Stimulated activated CD8-positive, alpha-beta memory T cell treated with anti-CD3 and anti-CD28 coated beads, Interleukin-7, amount 100 ng/mL, for 4 hours (primary cell): ENCODE measurements at regions not wholly inside any gene's neighbourhood (a gene's known extent, or its start where the extent isn't known, plus 50 kb on each side); places are given as distances from the start of the nearest gene placed in this dataset.
"Not testable (repeated sequence)": the region's sequence is repeated elsewhere in the genome, so short reads cannot be mapped to it uniquely, and the experiment has no call there.

Experiments used
- DNase-seq, 2 donors: peaks; one replicate each; pipeline ENCODE4 v3.0.0-alpha.2; 2020; ENCODE audit warnings: low read depth in 2 of 2

DNA sequence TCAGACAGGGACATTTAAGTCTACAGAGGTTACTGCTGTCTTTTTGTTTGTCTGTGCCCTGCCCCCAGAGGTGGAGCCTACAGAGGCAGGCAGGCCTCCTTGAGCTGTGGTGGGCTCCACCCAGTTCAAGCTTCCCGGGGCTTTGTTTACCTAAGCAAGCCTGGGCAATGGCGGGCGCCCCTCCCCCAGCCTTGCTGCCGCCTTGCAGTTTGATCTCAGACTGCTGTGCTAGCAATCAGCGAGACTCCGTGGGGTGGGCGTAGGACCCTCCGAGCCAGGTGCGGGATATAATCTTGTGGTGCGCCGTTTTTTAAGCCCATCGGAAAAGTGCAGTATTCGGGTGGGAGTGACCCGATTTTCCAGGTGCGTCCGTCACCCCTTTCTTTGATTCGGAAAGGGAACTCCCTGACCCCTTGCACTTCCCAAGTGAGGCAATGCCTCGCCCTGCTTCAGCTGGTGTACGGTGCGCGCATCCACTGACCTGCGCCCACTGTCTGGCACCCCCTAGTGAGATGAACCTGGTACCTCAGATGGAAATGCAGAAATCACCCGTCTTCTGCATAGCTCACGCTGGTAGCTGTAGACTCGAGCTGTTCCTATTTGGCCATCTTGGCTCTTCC, 134.1 kb upstream of the KITLG start:
- DNase-seq: not testable (repeated sequence)

DNA sequence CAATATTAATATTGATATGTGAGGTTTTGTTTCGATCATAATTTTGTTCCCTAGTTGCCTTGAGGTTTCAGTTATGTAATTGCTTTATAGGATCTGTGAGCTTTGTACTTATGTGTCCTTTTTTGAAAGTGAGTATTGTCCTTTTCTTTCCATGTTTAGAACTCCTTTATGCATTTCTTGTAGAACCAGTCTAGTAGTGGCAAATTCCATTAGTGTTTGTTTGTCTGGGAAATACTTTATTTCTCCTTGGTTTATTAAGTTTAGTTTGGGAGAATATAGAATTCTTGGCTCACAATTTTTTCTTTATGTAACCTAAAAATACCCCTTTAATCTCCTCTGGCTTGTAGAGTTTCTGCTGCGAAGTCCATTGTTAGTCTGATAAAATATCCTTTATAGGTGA, 127.5 kb upstream of the KITLG start:
- DNase-seq: no peak

DNA sequence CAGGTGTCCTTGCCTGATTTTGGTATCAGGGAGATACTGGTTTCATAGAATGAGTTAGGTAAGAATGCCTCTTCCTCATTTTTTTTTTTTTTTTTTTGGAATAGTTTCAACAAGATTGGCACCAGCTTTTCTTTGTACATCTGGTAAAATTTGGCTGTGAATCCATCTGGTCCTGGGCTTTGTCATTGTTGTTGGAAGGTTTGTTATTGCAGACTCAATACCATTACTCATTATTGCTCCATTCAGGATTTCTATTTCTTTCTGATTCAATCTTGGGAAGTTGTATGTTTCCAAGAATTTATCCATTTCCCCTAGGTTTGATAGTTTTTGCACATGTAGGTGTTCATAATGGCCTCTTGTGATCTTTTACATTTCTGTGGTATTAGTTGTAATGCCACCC, 126.0 kb upstream of the KITLG start:
- no peak for DNase-seq

DNA sequence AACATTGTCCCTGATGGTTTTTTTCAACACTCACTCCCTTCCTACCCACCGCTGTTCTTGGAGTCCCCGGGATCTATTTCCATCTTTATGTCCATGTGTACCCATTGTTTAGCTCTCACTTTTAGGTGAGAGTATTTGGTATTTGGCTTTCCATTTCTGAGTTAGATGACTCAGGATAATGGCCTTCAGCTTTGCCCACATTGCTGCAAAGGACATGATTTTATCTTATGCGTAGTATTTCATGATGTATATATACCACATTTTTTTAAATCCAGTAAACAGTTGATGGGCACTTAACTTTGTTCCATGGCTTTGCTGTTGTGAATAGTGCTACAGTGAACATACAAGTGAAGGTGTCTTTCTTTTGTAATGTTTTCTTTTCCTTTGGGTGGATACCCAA, 123.5 kb upstream of the KITLG start:
- DNase-seq: no peak

DNA sequence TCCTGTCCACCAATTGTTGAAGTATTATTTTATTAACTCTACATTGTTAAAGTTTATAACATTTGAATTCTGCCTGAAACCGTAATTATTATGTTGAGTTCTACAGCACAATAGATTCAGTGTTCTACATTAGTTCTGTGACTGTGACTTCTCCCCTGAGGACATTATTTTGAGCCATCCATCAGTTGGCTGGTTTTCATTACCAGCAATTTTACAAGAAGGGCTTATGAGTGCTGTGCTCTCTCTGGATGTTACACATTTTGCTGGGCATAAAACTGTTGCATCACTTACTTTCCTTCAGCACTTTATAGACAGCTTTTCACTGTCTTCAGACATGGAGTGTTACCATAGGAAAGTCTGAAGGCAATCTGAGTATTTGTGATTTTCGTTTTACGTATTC, 118.2 kb upstream of the KITLG start:
- no peak for DNase-seq

DNA sequence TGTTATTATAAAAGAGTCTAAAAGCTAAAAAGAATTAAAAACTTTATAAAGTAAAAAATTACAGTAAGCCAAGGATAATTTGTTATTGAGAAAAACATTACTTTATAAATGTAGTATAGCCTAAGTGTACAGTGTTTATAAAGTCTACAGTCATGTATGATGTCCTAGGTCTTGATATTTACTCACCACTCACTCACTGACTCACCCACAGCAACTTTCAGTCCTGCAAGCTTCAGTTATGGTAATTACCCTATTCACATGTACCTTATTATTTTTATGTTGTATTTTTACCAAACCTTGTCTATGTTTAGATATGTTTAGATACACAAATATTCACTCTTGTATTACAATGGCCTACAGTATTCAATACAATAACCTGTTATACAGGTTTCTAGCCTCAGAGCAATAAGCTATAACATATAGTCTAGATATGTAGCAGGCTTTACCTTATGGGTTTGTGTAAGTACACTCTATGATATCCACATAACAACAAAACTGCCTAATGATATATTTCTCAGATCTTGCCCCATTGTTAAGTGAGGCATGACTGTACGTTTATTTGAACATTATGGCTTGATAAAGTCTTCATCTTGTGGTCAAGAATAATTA, 113.7 kb upstream of the KITLG start:
- no peak for DNase-seq

DNA sequence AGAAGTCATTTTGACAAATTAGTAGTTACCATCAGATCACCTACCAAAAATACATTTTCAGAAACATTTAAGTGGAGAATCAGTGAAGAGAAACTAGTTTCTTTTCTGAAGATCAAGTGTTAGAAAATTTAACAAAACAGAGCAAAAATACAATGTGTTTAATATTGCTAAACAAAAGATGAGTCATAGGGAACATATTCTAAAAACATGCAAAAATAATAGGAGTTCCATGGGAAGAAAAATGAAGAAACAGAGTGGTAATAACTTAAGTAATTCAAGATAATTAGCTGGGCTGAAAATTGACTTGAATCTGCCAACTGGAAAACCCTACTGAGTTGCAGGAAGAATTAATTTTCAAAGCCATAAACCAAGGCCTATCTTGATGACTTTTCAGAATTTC, 111.5 kb upstream of the KITLG start:
- no peak for DNase-seq

DNA sequence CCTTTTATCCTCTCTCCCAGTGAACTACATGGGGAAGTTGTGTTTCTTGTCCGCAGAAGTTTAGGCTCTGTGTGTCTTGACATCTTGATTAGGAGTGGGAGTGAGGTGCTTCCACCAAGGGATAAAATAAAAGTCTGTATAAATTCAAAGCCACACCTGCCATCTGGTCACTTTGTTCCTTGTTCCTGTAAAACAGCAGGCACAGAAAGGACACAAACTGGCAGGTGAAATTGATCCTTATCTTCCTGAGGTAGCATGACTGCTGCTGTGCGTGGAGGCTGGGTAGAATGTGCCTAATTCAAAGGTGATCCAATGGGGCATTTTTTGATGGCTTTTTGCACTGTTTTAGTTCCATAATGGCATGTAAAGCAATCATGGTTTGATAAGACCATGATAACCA, 104.3 kb upstream of the KITLG start:
- DNase-seq: no peak

DNA sequence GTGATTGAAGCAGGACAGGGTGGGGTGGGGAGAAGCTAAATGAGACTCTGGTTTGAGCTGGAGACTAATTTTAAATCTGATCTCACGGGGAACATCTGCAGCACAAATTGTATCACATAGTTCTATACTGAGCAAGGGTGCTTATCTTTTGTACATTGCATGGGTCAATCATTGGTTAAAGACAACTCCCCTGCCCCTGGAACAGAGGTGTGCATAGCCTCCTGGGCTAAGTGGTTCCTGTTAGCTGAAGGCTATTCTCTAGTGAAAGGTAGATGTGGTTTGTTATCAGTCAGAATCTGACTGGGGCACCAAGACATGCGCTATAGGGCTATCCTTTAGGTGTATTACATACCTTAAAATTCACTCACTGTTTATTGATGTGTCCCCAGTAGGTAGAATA, 103.9 kb upstream of the KITLG start:
- DNase-seq: no peak

DNA sequence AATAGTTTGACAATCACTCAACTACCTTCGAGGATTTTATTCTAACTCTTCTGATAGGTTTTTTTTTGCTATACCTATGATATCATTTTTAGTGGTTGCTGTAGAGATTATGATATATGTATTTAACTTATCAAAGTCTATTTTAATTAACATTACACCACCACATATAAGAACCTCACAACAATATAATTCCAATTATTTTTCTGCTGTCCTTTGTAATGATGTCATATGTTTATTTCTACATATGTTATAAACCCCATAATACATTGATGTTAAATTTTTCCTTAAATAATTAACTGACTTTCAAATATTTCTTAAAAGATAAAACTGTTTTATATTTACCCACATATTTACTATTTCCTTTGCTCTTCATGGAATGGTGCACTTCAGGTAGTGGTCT, 103.4 kb upstream of the KITLG start:
- no peak for DNase-seq

DNA sequence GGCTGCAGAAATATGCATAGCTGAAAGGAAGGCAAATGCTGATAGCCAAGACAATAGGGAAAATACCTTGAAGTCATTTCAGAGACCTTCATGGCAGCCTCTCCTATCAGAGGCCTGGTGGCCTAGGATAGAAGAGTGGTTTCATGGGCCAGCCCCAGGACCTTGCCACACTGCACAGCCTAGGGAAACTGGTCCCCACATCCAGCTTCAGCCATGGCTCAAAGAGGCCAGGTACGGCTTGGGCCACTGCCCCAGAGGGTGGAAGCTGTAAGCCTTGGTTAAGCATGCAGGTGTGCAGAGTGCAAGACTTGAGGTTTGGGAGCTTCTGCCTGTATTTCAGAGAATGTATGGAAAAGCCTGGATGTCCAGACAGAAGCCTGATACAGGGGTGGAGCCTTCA, 101.0 kb upstream of the KITLG start:
- DNase-seq: no peak

DNA sequence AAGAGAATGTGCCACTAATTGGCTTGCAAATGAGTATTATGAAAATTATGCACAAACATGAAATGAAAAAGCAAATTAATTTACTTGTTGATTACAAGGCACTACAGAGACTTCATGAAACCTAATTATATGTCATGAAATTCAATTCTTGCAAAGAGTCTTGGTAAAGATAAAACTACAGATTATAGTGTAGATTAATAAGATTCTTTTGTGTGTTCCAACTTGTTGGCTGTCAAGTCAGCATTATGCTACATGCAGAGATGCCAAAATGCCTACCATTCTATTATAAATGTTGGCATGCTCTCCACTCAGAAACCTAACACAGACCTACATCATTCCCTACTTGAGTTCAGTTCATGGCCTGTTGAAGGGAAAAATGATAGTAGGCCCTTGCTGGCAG, 97.2 kb upstream of the KITLG start:
- DNase-seq: no peak

DNA sequence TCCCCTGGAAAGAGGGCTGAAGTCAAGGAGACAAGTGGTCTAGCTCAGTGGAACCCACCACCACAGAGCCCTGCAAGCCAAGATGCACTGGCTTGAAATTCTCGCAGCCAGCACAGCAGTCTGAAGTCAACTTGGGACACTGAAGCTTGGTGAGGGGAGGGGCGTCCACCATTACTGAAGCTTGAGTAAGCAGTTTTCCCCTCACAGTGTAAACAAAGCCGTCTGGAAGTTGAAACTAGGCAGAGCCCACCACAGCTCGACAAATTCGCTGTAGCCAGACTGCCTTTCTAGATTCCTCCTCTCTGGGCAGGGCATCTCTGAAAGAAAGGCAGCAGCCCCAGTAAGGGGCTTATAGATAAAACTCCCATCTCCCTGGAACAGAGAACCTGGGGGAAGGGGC, 87.3 kb upstream of the KITLG start:
- not testable (repeated sequence) for DNase-seq

DNA sequence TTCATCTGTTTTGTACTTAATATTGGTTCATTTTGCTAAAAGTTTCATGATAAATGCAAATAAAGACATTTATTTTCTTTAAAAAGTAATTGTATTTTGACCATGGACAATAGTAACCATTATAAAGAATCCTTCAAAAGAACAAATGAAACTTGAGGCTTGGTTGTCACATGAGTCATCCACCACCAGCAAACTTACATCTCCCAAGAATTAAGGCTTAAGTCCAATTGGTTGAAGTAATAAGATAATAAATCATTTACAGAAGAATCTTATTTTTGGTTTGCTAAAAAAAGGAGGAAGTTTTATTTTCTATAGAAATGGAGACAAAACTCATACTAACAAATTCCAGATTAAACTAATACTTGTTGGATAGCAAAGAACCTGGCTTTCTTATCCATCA, 84.8 kb upstream of the KITLG start:
- no peak for DNase-seq

DNA sequence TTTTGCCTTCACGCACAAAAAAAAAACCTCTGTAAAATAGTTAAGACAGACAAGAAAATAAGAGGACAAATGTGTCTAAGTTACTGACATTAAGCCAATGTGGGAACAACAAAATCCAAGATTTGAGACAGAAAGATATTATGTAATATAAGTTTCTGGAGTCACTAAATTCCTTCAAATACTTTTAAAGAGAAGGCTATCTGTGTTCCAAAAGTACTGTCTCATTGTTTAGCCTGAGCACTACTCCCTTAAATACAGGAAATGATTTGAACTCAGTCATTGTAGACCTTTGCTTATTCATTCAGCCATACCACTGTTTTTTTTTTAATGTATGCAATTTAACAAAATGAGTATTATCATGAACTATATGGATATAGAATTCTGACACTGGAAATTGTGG, 82.7 kb upstream of the KITLG start:
- DNase-seq: no peak

DNA sequence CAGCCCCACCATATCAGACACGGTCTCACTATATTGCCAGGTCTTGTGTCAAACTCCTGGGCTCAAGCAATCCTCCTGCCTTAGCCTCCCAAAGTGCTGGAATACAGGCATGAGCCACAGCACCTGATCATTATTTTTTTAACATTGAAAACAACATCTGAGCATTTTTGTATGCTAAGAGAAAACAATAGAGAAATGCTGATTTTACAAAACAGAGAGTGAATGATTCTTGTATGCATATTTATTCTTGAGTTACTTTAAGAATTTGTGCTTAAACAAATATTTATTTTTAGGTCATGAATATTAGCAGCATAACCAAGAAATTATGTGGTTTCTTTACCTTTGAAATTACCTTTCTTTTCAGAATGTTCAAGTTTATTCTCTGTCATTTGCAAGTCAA, 81.8 kb upstream of the KITLG start:
- no peak for DNase-seq

DNA sequence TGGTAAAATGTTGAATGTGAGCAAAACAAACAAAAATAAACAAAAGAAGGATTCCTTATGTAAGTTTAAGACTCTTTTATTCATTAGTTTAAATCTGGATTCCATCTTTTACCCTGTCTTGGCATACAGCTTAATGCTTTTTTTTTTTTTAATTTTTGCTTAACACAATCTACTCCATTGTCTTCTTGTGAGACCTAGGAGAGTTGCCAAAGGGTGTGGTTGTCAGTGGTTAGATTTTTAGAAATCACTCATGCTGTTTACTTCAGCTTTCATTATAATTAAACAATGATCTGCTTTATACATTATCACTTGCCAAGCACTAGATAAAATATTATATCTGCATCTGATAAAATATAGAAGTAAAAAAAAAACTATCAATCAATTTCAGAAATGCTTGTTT, 77.7 kb upstream of the KITLG start:
- DNase-seq: no peak

DNA sequence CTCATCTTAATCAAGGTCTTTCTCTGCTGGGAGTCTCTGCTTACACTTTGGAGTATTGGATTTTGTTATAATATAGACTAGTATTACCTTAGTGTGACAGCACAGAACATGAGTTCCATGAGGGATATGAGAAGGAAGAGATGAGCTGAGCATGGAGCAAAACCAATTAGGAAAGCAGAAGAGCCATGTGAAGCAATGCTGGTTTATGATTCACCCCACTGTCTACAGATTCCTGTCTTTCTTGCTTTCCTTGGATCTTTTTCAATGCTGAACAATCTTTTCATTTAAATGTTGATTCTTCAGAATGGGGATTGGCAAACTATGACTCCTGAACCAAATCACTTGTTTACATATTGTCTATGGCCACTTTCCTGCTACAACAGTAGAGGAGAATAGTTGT, 70.4 kb upstream of the KITLG start:
- no peak for DNase-seq

DNA sequence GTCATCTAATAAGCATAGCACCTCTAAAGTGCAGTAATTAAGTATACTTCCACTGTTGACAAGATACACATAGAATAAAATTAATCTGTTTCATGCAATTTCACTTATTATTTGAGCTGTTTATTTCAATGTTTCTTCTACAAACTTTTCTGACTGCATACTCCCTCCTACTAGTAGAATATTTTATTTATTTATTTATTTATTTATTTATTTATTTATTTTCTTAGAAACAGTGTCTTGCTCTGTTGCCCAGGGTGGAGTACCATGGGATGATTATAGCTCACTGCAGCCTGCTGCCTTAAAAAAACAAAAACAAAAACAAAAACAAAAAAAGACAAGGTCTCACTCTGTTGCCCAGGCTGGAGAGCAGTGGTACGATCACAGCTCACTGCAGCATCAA, 68.4 kb upstream of the KITLG start:
- DNase-seq: no peak

DNA sequence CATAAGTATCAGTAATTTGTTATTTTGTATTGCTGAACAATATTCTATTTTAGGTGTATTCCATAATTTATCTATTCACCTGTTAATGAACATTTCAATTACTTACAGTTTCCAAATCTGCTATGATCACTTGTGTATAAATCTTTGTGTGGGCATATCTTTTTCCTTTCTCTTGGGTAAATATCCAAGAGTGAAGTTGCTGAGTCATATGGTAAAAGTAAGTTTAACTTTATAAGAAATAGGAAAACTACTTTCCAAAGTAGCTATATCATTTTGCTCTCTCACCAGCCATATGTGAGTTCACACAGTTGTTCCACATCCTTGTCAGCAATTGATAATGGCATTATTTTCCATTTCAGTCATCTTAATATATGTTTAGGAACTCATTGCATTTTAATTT, 66.6 kb upstream of the KITLG start:
- DNase-seq: no peak

DNA sequence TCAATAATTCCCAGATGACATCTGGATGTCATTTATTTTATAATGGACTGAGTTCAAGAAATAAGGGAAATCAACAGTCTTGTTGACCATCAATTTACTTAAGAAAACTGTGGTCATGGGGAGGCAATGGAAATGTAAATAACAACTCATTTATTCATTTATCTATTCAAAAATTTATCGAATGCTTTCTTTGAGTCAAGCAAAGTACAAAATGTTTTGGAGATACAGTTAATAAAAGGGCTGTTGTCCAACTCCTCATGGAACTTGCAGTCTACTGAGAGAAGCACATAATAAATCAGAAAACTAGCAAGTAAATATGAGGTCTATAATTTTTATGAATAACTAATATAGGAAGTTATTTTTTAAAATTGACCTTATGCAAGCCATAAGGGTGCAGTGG, 65.5 kb upstream of the KITLG start:
- no peak for DNase-seq

DNA sequence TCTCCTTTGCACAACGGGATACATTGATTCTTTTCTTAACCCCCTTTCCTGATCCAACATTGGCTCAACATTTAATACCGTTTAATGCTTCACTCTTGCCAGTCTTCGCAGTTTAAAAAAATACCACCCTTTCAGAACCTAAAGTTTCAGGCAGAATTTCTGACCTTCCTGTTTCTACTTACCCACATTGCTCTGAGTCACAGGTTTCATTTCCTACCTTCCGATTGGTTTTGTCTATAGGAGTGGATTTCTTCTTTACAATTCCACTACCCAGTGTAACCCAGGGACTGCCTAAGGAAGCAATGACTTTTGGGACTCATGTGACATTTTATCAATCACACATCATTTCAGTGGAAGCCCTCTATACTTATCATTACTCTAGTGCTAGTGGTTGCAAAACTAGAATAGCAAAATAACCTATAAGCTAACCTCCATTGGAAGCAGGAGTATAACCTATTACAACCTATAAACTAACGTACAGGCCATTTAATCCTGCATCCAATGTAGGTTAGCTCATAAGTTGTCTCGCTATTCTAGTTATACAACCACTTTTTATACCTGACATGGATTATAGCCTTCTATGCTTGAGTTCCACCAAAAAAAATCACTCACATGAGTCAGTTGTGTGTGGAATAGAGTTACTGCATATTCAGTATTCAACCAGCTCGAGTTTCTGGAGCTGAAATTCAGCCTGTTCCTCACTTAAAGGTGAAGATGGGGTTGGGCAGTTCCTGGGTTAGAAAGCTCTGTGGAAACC, 64.9 kb upstream of the KITLG start:
- DNase-seq: no peak

DNA sequence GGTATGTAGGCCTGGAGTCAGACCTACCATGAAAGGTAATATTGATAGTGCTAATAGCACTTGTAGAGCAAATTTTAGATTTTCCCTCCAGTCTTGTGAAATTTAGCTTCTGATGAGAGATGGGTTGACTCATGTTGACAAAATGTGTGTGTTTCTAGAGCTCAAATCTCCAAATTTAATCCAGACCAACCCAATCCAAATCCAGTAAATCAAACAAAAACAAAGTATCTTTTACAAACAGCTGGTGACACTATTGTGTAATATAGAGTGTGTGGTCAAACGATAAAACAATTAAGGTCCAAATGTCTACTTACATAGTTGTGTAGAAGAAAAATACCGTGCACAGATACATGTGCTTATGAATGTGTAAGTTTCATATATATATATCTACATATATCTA, 63.4 kb upstream of the KITLG start:
- DNase-seq: no peak
